GM12878 (cell line): ENCODE measurements at regions not wholly inside any gene's neighbourhood (a gene's known extent, or its start where the extent isn't known, plus 50 kb on each side); places are given as distances from the start of the nearest gene placed in this dataset.

Experiments
- ATAC-seq: fragments of 200-7000 bp; cut with Tn5 transposase; 3 replicates; pipeline ENCODE4 v1.9.1; 2020; ENCODE audit warnings: mild to moderate bottlenecking, moderate library complexity
- BruUV-seq: library from RNA; stranded (reverse); fragments of 400-500 nt; replicated peaks from 2 replicates; lab custom pipeline; 2021; lab: Mats Ljungman, UMichigan
- CTCF ChIA-PET: fragments of 300-600 bp; sonication (Branson Sonifier 250); formaldehyde crosslinking; extraction: SDS; loops from one replicate; lab custom pipeline; 2021; ENCODE audit warnings: inconsistent platforms; lab: Yijun Ruan, JAX
- POLR2A ChIA-PET: fragments of 350-600 bp; formaldehyde crosslinking; extraction: SDS; loops from one replicate; lab custom pipeline; 2021; ENCODE audit warnings: inconsistent platforms; lab: Charles Lee
- RAD21 ChIA-PET: fragments of 300-600 bp; sonication (Branson Sonifier 250); formaldehyde crosslinking; loops from one replicate; lab custom pipeline; 2023; ENCODE audit warnings: antibody characterized with exemption; ENCODE audit not compliant: unreplicated experiment; lab: Charles Lee
- SMC1A ChIA-PET: fragments of 300-600 bp; sonication (Branson Sonifier 250); formaldehyde crosslinking; loops from one replicate; lab custom pipeline; 2023; ENCODE audit not compliant: unreplicated experiment, uncharacterized antibody; lab: Charles Lee
- DNase-seq: peaks from one replicate; pipeline ENCODE4 v3.0.0-alpha.2; 2011; ENCODE audit warnings: low read depth, low spot score
- FAIRE-seq: peaks from 3 replicates; lab custom pipeline; 2011; peaks lifted over from hg19 to GRCh38; lab: Jason Lieb, UNC
- H2AFZ ChIP-seq: 2 replicates; pipeline ENCODE4 v1.6.0; 2011; ENCODE audit warnings: low read depth, low read length, control low read depth; ENCODE audit not compliant: control insufficient read depth
- H3K27ac ChIP-seq: 2 replicates; pipeline ENCODE4 v1.5.1; 2011; ENCODE audit warnings: control low read depth; ENCODE audit not compliant: control insufficient read depth, insufficient read depth
- H3K27me3 ChIP-seq, 2 experiments: replicated peaks in 1 of 2; 2 replicates each; pipeline versions ENCODE4 v1.6.0 to v1.6.1; 2011; ENCODE audit warnings: low read length in 1 of 2; ENCODE audit not compliant: control insufficient read depth in 2 of 2, insufficient read depth in 2 of 2
- H3K36me3 ChIP-seq, 2 experiments: 2 replicates each; pipeline ENCODE4 v1.5.1; 2011; ENCODE audit warnings: low read length in 1 of 2; ENCODE audit not compliant: control insufficient read depth in 2 of 2, insufficient read depth in 2 of 2
- H3K4me1 ChIP-seq: 2 replicates; pipeline ENCODE4 v1.6.1; 2011; ENCODE audit warnings: mild to moderate bottlenecking, low read length, moderate library complexity, mixed read lengths; ENCODE audit not compliant: control insufficient read depth, insufficient read depth
- H3K4me2 ChIP-seq: 2 replicates; pipeline ENCODE4 v1.6.0; 2011; ENCODE audit warnings: control low read depth; ENCODE audit not compliant: control insufficient read depth, insufficient read depth
- H3K4me3 ChIP-seq: fragments of 200-600 bp; sonication (generic); 2 replicates; pipeline ENCODE4 v1.5.1; 2016
- H3K79me2 ChIP-seq: 2 replicates; pipeline ENCODE4 v1.6.0; 2011; ENCODE audit warnings: low read length; ENCODE audit not compliant: control insufficient read depth, insufficient read depth
- H3K9ac ChIP-seq: 2 replicates; pipeline ENCODE4 v1.8.0; 2011; ENCODE audit warnings: low read length, control low read depth, mixed read lengths; ENCODE audit not compliant: control insufficient read depth, insufficient read depth
- H3K9me3 ChIP-seq: replicated peaks from 3 replicates; pipeline ENCODE4 v1.5.1; 2011; ENCODE audit warnings: mild to moderate bottlenecking, low read length; ENCODE audit not compliant: control insufficient read depth, insufficient read depth
- H4K20me1 ChIP-seq: 2 replicates; pipeline ENCODE4 v1.6.0; 2011; ENCODE audit not compliant: control insufficient read depth, insufficient read depth
- CREB1 ChIP-seq: IDR thresholded peaks from 2 replicates; pipeline ENCODE4 v1.6.1; 2012; ENCODE audit warnings: low read depth, mild to moderate bottlenecking, inconsistent platforms
- EGR1 ChIP-seq, 2 experiments: IDR thresholded peaks; 1 replicate in 1 of 2; 2 replicates in 1 of 2; pipeline ENCODE4 v1.6.1; 2011 to 2012; ENCODE audit warnings: low read depth in 2 of 2, low read length in 2 of 2, borderline replicate concordance in 1 of 2, mild to moderate bottlenecking in 1 of 2, moderate library complexity in 1 of 2
- IRF3 ChIP-seq: fragments of 450-650 bp; IDR thresholded peaks from 2 replicates; pipeline ENCODE4 v1.6.1; 2014; ENCODE audit warnings: mild to moderate bottlenecking
- NKRF ChIP-seq: fragments of 450-650 bp; conservative IDR thresholded peaks from 2 replicates; pipeline ENCODE4 v1.6.1; 2017; ENCODE audit warnings: mild to moderate bottlenecking, moderate library complexity
- PML ChIP-seq: IDR thresholded peaks from 2 replicates; pipeline ENCODE4 v1.6.1; 2012; ENCODE audit warnings: low read length, inconsistent platforms
- POLR2AphosphoS2 ChIP-seq: IDR thresholded peaks from 2 replicates; pipeline ENCODE4 v1.6.1; 2011; ENCODE audit warnings: low read depth, mild to moderate bottlenecking, low read length, improper control_type of control experiment, moderate library complexity
- SRF ChIP-seq, 2 experiments: IDR thresholded peaks; 2 replicates each; pipeline ENCODE4 v1.6.1; 2011; ENCODE audit warnings: low read depth in 2 of 2, low read length in 2 of 2, mild to moderate bottlenecking in 1 of 2, moderate library complexity in 1 of 2
- WGBS: methylation state at CpG from one replicate; pipeline ENCODE4 v1.1.6; 2016; ENCODE audit warnings: low lambda C conversion rate; ENCODE audit not compliant: insufficient replicate concordance, insufficient coverage; ENCODE audit errors: missing lambda C conversion rate; 5-methylcytosine and 5-hydroxymethylcytosine counted together
- in situ Hi-C: fragments of 300-500 bp; cut with MboI; formaldehyde crosslinking; loops from 9 replicates; pipeline ENCODE4 v1.14.3; 2018; ENCODE audit warnings: mixed read lengths
- intact Hi-C: fragments of 100-400 bp; cut with micrococcal nuclease; formaldehyde crosslinking; loops from one replicate; pipeline ENCODE4 v1.14.2; 2022; ENCODE audit not compliant: unreplicated experiment
- TF ChIP-seq, protein P1 (sequence below): fragments of 450-650 bp; IDR thresholded peaks from 2 replicates; pipeline ENCODE4 v1.6.1; 2017; ENCODE audit warnings: antibody characterized with exemption, mild to moderate bottlenecking, moderate library complexity
- TF ChIP-seq, protein P2 (sequence below): IDR thresholded peaks from 2 replicates; pipeline ENCODE4 v1.6.1; 2011; ENCODE audit warnings: mild to moderate bottlenecking, low read depth, low read length, moderate library complexity; ENCODE audit not compliant: insufficient replicate concordance
- TF ChIP-seq, protein P3 (sequence below): fragments of 450-650 bp; IDR thresholded peaks from 2 replicates; pipeline ENCODE4 v1.6.1; 2018; ENCODE audit warnings: borderline replicate concordance, mild to moderate bottlenecking; ENCODE audit not compliant: partially characterized antibody
- TF ChIP-seq, protein P4 (sequence below): fragments of 450-650 bp; IDR thresholded peaks from 2 replicates; pipeline ENCODE4 v1.6.1; 2017; ENCODE audit warnings: borderline replicate concordance

DNA sequence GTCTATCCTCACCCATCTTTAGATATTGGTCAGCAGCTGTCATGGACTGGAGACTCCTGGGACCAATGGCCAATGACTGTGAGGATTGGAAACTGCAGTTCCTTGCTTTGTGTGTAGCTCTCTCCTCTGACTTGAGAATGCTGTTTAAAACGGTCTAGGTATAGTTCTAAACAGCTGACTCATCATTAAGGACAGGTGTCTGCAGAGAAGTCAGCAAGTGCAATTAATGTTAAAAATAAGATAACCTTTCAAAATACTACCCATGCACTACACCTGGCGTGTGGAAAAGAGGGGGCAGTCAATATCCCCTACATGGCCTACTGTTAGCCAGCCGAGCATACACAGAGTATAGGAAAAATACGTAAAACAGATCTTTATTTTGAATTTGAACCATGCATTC is 115.4 kb upstream of the TAB2 start (continued):
- TF ChIP-seq IRF3 (no peak), EGR1 (IDR thresholded peaks at IDR 0.05; ENCODE audit: borderline replicate concordance in 1 of 2, low read depth in 2 of 2, low read length in 2 of 2) (no peak)

- H3K36me3 ChIP-seq = no peaks in the 10 kb centered on the region
- TF ChIP-seq, protein P1, sequence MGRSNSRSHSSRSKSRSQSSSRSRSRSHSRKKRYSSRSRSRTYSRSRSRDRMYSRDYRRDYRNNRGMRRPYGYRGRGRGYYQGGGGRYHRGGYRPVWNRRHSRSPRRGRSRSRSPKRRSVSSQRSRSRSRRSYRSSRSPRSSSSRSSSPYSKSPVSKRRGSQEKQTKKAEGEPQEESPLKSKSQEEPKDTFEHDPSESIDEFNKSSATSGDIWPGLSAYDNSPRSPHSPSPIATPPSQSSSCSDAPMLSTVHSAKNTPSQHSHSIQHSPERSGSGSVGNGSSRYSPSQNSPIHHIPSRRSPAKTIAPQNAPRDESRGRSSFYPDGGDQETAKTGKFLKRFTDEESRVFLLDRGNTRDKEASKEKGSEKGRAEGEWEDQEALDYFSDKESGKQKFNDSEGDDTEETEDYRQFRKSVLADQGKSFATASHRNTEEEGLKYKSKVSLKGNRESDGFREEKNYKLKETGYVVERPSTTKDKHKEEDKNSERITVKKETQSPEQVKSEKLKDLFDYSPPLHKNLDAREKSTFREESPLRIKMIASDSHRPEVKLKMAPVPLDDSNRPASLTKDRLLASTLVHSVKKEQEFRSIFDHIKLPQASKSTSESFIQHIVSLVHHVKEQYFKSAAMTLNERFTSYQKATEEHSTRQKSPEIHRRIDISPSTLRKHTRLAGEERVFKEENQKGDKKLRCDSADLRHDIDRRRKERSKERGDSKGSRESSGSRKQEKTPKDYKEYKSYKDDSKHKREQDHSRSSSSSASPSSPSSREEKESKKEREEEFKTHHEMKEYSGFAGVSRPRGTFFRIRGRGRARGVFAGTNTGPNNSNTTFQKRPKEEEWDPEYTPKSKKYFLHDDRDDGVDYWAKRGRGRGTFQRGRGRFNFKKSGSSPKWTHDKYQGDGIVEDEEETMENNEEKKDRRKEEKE = no peak
- TF ChIP-seq POLR2AphosphoS2 (no peak), PML (no peak), NKRF (no peak), SRF (IDR thresholded peaks at IDR 0.05; ENCODE audit: low read depth in 2 of 2, low read length in 2 of 2) (no peak), CREB1 (no peak)
- TF ChIP-seq, protein P2, sequence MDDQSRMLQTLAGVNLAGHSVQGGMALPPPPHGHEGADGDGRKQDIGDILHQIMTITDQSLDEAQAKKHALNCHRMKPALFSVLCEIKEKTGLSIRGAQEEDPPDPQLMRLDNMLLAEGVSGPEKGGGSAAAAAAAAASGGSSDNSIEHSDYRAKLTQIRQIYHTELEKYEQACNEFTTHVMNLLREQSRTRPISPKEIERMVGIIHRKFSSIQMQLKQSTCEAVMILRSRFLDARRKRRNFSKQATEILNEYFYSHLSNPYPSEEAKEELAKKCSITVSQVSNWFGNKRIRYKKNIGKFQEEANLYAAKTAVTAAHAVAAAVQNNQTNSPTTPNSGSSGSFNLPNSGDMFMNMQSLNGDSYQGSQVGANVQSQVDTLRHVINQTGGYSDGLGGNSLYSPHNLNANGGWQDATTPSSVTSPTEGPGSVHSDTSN = no peak
- TF ChIP-seq, protein P3, sequence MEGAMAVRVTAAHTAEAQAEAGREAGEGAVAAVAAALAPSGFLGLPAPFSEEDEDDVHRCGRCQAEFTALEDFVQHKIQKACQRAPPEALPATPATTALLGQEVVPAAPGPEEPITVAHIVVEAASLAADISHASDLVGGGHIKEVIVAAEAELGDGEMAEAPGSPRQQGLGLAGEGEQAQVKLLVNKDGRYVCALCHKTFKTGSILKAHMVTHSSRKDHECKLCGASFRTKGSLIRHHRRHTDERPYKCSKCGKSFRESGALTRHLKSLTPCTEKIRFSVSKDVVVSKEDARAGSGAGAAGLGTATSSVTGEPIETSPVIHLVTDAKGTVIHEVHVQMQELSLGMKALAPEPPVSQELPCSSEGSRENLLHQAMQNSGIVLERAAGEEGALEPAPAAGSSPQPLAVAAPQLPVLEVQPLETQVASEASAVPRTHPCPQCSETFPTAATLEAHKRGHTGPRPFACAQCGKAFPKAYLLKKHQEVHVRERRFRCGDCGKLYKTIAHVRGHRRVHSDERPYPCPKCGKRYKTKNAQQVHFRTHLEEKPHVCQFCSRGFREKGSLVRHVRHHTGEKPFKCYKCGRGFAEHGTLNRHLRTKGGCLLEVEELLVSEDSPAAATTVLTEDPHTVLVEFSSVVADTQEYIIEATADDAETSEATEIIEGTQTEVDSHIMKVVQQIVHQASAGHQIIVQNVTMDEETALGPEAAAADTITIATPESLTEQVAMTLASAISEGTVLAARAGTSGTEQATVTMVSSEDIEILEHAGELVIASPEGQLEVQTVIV = no peak
- TF ChIP-seq, protein P4, sequence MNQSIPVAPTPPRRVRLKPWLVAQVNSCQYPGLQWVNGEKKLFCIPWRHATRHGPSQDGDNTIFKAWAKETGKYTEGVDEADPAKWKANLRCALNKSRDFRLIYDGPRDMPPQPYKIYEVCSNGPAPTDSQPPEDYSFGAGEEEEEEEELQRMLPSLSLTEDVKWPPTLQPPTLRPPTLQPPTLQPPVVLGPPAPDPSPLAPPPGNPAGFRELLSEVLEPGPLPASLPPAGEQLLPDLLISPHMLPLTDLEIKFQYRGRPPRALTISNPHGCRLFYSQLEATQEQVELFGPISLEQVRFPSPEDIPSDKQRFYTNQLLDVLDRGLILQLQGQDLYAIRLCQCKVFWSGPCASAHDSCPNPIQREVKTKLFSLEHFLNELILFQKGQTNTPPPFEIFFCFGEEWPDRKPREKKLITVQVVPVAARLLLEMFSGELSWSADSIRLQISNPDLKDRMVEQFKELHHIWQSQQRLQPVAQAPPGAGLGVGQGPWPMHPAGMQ = no peak
Observed at GRCh38 chr6:149202952-149203351, 114.6 kb upstream of the TAB2 start.

More at GRCh38 chr6:149202952-149203351, 114.6 kb upstream of the TAB2 start:
- Histone ChIP-seq H3K4me3 (no peak overlapping the region), H3K79me2 (no peaks in the 10 kb centered on the region), H4K20me1 (no peaks in the 10 kb centered on the region), H3K4me1 (no peaks in the 10 kb centered on the region), H3K27me3 (no peaks in the 10 kb centered on the region), H2AFZ (no peak overlapping the region), H3K9me3 (no peaks in the 10 kb centered on the region), H3K27ac (no peak overlapping the region), H3K4me2 (no peak overlapping the region), H3K9ac (no peak overlapping the region)
- ATAC-seq = no peak
- ChIA-PET CTCF (no interaction called here), RAD21 (interaction anchor here (0.9 kb wide), 1 partner anchor 13 kb away, joined by 3 read pairs; no protein-coding TSS in a partner anchor), POLR2A (no interaction called here), SMC1A (interaction anchor here (0.8 to 2.7 kb wide), 4 partner anchors 10 to 55 kb away, joined by 3 to 9 read pairs (median 3); no protein-coding TSS in a partner anchor)
- WGBS = 52% methylated on average over 3 of the region's 3 CpGs
- no peak for DNase-seq
- intact Hi-C loops = no loop called here
- in situ Hi-C loops = no loop called here
- BruUV-seq = no TSS peak
- no peak for FAIRE-seq
